ENCODE measurements at regions not wholly inside any gene's neighbourhood (a gene's known extent, or its start where the extent isn't known, plus 50 kb on each side); places are given as distances from the start of the nearest gene placed in this dataset.

DNA sequence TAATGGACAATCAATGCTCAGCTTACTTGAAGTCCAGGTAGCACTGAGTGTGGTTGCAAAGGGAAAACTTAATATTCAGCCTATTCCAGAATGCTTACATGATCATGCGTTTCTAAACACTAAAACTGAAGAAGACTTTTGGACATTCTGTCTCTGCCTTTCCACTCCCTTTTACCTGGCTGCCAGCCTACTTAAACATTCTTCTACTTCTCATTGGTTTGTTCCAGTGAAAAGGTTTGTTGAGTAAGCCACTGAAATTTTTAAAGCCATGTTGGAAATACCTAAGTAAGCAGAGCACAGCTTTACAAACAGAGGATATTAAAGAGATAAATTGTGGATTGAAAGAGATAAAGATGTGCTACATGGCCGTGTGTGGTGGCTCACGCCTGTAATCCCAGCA lies 1280.8 kb upstream of the AUTS2 start:
- Histone ChIP-seq H2AFZ (ENCODE audit: low read depth, low read length) (no peak overlapping the region), H3K4me1 (ENCODE audit: insufficient read depth, low read length) (no peaks in the 10 kb centered on the region), H3K27me3 (ENCODE audit: insufficient read depth, low read length) (no peaks in the 10 kb centered on the region), H3K4me3 (ENCODE audit: low read length) (no peak overlapping the region), H3K36me3 (ENCODE audit: insufficient read depth, low read length) (no peaks in the 10 kb centered on the region), H3K9me3 (ENCODE audit: low read length) (no peaks in the 10 kb centered on the region)

DNA sequence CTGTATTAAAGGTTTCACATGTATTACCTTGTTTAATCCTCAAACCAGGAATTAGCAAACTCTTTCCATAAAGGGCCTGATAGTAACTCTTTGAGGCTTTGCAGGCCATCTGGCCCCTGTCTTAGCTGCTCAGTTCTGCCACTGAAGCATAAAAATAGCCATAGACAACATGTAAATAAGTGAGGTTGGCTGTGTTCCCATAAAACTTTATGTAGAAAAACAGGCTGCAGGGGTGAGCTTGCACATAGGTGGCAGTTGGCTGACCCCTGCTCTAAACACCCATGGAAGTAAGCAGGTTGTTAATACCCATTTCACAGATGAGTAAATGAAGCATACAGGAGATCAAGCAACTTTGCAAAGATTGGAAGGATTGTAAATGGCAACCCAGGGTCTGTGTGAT lies 1279.2 kb upstream of the AUTS2 start:
- Histone ChIP-seq H3K4me1 (ENCODE audit: insufficient read depth, low read length) (no peaks in the 10 kb centered on the region), H3K27me3 (ENCODE audit: insufficient read depth, low read length) (no peaks in the 10 kb centered on the region), H3K9me3 (ENCODE audit: low read length) (no peaks in the 10 kb centered on the region), H2AFZ (ENCODE audit: low read depth, low read length) (no peak overlapping the region), H3K4me3 (ENCODE audit: low read length) (no peak overlapping the region), H3K36me3 (ENCODE audit: insufficient read depth, low read length) (no peaks in the 10 kb centered on the region)

DNA sequence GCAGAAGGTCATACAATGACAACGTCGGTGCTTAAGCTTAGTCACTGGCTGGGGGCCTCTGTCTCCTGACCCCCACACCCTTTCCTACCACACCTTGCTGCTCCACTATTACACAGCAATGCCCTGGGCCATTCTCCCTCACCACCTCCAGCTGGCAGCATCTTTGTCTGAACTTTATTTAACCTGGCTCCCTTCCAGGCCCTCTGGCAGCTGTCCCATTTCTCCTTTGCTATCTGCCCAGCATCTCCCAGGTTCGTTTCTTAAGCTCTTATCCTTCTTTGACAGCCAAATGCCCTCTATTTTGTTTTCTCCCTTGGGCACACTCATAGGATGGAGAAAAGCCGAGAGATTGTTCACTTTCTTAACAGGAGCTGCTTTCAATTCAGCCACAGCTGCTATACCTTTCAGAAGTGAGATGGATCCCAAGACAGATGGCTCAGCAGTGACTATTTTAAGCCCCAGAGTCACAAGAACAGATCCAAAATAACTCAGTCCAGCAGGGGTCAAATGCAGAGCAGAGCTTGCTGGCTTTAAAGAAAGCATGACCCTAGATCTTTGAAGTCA lies 1277.1 kb upstream of the AUTS2 start:
- Histone ChIP-seq H3K27me3 (ENCODE audit: insufficient read depth, low read length) (no peaks in the 10 kb centered on the region), H3K4me3 (ENCODE audit: low read length) (no peak overlapping the region), H3K4me1 (ENCODE audit: insufficient read depth, low read length) (no peaks in the 10 kb centered on the region), H2AFZ (ENCODE audit: low read depth, low read length) (no peak overlapping the region), H3K9me3 (ENCODE audit: low read length) (no peaks in the 10 kb centered on the region), H3K36me3 (ENCODE audit: insufficient read depth, low read length) (no peaks in the 10 kb centered on the region)

DNA sequence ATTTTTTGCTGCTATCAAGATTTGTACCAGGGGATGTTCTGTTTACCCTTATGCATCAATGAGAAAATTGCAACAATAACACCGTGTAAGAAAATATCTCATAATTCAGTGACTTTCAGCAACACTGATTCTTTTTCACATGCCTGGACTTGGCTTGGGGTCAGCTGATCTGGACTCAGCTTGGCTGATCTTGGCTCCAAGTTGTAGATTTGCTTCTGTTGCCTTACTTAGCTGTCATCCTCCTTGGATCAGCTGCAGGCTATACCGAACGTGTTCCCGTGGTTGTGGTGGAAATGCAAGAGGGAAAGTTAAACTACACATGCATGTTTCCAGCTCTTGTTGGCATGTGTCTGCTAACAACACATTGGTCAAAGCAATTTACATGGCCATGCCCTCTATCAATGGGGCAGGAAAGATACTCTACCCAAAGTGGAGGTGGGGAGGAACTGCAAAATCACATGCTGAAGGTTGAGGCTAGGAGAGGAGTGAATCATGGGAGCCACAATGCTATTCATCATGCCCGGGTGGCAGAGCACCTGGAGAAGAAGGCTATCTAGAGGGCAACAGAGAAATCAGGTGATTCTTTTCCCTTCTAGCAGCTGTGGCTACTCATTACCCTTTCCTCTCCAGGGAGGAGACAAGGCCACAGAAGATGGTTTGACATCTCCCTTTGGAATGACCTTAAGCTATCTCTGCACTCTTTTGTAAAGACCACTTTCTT lies 1276.3 kb upstream of the AUTS2 start:
- Histone ChIP-seq H3K9me3 (ENCODE audit: low read length) (no peaks in the 10 kb centered on the region), H3K4me1 (ENCODE audit: insufficient read depth, low read length) (no peaks in the 10 kb centered on the region), H2AFZ (ENCODE audit: low read depth, low read length) (no peak overlapping the region), H3K36me3 (ENCODE audit: insufficient read depth, low read length) (no peaks in the 10 kb centered on the region), H3K4me3 (ENCODE audit: low read length) (no peak overlapping the region), H3K27me3 (ENCODE audit: insufficient read depth, low read length) (no peaks in the 10 kb centered on the region)

DNA sequence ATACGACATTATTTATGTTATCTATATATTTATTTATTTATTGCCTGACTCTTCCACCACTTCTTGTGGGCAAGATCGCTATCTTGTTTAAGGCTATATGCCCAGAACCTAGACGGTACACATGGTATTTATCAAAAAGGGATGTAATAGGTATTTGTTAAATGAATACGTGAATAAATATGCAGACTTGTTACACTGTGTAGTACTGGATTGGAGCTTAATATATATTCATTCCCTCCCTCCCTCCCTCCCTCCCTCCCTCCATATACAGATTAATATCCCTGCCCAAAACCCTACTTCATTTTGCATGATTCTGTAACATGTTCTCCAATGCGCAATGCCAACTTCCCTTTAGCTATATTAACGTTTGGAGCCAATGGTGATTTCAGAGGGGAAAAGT lies 1273.7 kb upstream of the AUTS2 start:
- Histone ChIP-seq H3K4me1 (ENCODE audit: insufficient read depth, low read length) (no peaks in the 10 kb centered on the region), H3K27me3 (ENCODE audit: insufficient read depth, low read length) (no peaks in the 10 kb centered on the region), H3K36me3 (ENCODE audit: insufficient read depth, low read length) (no peaks in the 10 kb centered on the region), H3K4me3 (ENCODE audit: low read length) (no peak overlapping the region), H2AFZ (ENCODE audit: low read depth, low read length) (no peak overlapping the region), H3K9me3 (ENCODE audit: low read length) (no peaks in the 10 kb centered on the region)

DNA sequence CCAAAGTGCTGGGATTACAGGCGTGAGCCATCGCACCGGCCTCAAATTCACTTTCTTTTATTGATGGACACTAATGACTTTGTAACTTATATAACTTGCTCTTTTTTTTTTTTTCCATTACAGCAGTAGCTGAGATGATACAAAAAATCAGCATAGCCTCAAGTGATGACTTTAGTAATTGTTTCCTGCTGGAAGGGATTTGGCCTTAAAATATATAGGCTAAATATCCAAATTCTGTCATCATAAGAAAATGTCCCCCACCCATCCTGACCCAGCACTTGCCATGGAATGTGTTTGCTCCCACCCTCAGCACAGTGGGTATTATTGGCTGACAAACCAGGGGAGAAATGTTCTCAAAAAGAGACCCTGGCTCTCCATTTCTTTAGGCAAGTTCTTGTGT lies 1264.1 kb upstream of the AUTS2 start:
- no peaks in the 10 kb centered on the region for H3K27me3 ChIP-seq (ENCODE audit: insufficient read depth, low read length)
- H3K9me3 ChIP-seq (ENCODE audit: low read length), result no peaks in the 10 kb centered on the region
- no peaks in the 10 kb centered on the region for H3K4me1 ChIP-seq (ENCODE audit: insufficient read depth, low read length)
- H3K4me3 ChIP-seq (ENCODE audit: low read length), result no peak overlapping the region
- H3K36me3 ChIP-seq (ENCODE audit: insufficient read depth, low read length), result no peaks in the 10 kb centered on the region
- H2AFZ ChIP-seq (ENCODE audit: low read depth, low read length), result no peak overlapping the region

DNA sequence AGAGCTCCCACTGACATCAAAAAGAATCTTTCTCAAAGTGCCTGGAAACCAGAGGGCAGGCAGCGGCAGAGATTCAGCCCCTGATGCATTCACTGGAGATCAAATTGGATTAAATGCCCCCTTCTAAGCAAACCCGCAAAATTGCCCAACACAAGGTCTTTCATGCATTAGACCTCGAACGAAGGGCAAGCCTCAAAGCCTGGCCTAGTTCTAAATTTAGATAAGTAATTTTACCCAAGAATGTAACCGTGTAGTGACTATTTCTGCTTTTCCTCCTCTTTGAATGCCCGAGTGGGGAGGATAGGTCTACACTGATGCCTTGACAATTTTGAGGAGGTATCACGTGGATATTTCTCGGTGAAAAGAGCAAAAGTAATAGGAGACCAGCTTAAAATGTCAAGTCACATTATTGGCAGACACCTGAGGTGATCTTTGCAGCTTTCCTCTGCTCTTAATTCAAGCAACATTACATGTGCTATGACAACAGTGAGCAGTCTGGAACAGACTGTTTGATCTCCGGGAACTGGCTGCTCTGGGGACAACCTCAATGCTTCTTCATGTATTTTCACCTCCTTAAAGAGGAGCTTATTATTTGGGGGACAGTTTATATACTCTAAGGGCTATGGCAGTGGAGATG lies 1263.5 kb upstream of the AUTS2 start:
- H3K9me3 ChIP-seq (ENCODE audit: low read length), result no peaks in the 10 kb centered on the region
- H3K36me3 ChIP-seq (ENCODE audit: insufficient read depth, low read length), result no peaks in the 10 kb centered on the region
- H3K27me3 ChIP-seq (ENCODE audit: insufficient read depth, low read length), result no peaks in the 10 kb centered on the region
- no peaks in the 10 kb centered on the region for H3K4me1 ChIP-seq (ENCODE audit: insufficient read depth, low read length)
- no peak overlapping the region for H3K4me3 ChIP-seq (ENCODE audit: low read length)
- no peak overlapping the region for H2AFZ ChIP-seq (ENCODE audit: low read depth, low read length)

DNA sequence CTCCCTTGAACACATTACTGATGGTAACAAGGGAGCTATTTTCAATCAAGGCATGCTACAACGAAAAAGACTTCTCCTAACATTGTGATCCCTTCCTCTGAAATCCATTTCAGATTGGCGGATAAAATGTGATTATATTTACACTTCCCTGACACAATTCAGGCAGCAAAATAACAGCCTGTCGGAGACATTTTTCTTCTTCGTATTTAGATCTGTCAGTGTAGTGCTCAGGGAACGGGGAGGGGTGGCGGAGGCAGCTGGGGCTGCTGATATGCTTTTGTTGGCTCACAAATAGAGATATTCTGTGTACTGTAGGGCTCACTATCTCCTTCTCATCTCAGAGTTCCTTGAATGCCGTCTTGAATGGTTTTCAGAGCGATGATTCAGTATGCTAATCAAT lies 1261.7 kb upstream of the AUTS2 start:
- Histone ChIP-seq H3K4me1 (ENCODE audit: insufficient read depth, low read length) (no peaks in the 10 kb centered on the region), H3K36me3 (ENCODE audit: insufficient read depth, low read length) (no peaks in the 10 kb centered on the region), H3K4me3 (ENCODE audit: low read length) (no peak overlapping the region), H3K9me3 (ENCODE audit: low read length) (no peaks in the 10 kb centered on the region), H2AFZ (ENCODE audit: low read depth, low read length) (no peak overlapping the region), H3K27me3 (ENCODE audit: insufficient read depth, low read length) (no peaks in the 10 kb centered on the region)

DNA sequence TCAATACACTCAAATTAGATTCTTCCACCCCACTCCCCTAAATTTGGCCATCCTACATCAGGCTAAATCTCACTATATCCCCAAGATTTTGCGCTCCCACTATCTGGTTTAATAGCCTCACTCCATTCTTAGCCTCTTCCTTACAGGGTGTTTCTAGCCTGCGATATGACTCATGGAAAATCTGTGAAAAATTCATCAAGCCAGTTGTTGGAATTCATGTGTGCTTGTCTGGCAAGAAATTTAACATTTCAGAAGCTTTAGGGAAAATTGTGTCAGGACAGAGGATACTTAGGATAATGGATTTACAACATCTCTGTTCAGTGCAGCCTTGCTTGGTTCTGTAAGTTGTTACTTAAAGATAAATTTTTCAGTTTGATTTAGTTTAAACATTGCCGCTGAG lies 1249.9 kb upstream of the AUTS2 start:
- H2AFZ ChIP-seq (ENCODE audit: low read depth, low read length), result no peak overlapping the region
- no peaks in the 10 kb centered on the region for H3K36me3 ChIP-seq (ENCODE audit: insufficient read depth, low read length)
- no peak overlapping the region for H3K4me3 ChIP-seq (ENCODE audit: low read length)
- H3K4me1 ChIP-seq (ENCODE audit: insufficient read depth, low read length), result no peaks in the 10 kb centered on the region
- no peaks in the 10 kb centered on the region for H3K9me3 ChIP-seq (ENCODE audit: low read length)
- no peaks in the 10 kb centered on the region for H3K27me3 ChIP-seq (ENCODE audit: insufficient read depth, low read length)

DNA sequence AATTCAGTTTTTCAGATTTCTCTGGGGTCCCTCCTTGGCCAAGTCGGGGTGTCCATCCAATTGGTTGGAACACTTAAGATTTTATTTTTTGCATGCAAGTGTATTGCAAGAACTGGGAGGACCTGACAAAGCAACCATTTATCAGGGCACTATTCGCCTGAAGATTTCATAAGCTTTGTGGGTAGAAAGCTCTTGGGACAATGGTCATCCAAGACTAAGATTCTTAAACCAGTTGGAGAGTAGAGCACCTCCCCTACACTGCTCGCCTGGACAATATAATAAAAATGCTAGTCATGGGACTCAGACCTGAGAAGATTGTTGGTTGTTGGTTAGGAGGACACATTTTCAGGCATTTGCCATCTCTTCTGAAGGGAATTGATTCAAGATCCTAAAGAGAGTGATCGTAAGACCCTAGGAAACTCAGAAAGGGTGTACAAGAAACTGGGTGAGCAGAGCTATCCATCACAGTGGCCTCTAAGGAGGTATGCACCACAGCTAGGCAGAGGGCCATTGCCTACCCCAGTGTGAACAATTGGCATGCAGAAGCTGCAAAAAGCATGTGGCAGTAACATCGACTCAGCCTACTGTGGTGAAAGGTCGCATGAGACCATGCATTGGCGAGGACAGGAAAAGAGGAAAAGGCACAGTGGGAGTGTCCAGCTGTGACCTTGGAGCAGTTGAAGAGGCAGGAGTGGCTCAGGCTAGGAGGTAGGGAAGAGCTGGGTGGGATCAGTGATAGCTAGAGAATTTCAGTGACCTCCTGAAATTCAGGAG lies 1235.3 kb upstream of the AUTS2 start:
- no peak overlapping the region for H3K4me3 ChIP-seq (ENCODE audit: low read length)
- no peaks in the 10 kb centered on the region for H3K9me3 ChIP-seq (ENCODE audit: low read length)

DNA sequence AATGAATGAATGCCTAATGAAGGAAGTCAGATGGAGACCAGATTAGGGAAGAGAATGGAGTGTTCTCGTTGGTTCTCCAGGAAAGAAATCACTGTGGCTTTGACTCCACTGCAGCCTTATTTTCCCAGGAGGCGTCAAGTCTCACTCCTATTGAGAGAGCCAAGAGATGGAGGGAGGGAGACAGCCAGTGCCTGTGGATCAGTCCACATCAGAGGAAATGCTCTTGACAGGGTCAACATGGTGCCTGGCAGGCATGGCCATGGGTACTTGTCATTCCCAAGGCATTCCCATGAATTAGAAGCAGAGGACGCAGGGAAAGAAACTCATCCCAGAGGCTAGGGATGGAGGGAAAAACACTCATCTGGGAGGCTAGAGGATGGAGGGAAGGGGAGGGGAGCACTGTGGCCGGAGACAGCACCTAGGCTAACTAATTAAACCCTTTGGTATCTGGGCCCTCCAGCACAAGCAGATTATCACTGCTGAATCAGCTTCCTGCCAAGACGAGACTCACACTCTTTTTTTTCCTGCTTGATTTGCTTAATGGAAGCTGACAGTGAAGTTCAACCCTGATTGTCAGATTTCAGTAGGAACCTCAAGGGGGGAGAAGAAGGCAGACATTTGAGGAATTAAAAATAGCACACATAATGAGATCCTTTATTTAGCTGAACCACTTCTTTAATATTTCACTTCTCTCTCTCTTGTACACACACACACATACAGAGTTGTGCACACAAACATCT lies 1233.2 kb upstream of the AUTS2 start:
- H3K4me1 ChIP-seq (ENCODE audit: insufficient read depth, low read length), result no peaks in the 10 kb centered on the region
- no peak overlapping the region for H2AFZ ChIP-seq (ENCODE audit: low read depth, low read length)
- H3K9me3 ChIP-seq (ENCODE audit: low read length), result no peaks in the 10 kb centered on the region
- H3K27me3 ChIP-seq (ENCODE audit: insufficient read depth, low read length), result no peaks in the 10 kb centered on the region
- no peak overlapping the region for H3K4me3 ChIP-seq (ENCODE audit: low read length)
- H3K36me3 ChIP-seq (ENCODE audit: insufficient read depth, low read length), result no peaks in the 10 kb centered on the region

More for the DNA sequence above, 1235.3 kb upstream of the AUTS2 start:
- H3K4me1 ChIP-seq (ENCODE audit: insufficient read depth, low read length), result no peaks in the 10 kb centered on the region
- no peaks in the 10 kb centered on the region for H3K27me3 ChIP-seq (ENCODE audit: insufficient read depth, low read length)
- H3K36me3 ChIP-seq (ENCODE audit: insufficient read depth, low read length), result no peaks in the 10 kb centered on the region
- no peak overlapping the region for H2AFZ ChIP-seq (ENCODE audit: low read depth, low read length)

DNA sequence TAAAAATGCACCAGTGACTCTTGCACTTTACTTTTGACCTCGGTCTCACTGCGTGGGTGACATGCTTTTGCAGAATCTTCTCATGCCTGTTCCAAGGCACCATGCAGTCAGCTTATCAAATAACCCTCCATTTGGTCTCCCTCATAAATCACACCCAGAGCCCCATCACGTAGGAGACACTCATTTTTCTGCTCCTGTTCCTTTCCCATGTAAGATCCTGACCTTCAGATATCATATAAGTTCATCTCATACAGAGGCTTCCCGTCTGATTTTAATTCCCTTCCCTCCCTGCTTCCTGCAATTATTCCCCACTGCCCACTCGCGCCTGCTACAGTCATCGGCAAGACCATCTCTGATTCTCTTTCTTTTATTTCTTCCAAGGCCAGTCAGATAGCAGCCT lies 1226.3 kb upstream of the AUTS2 start:
- Histone ChIP-seq H3K4me1 (ENCODE audit: insufficient read depth, low read length) (no peaks in the 10 kb centered on the region), H3K4me3 (ENCODE audit: low read length) (no peak overlapping the region), H3K36me3 (ENCODE audit: insufficient read depth, low read length) (no peaks in the 10 kb centered on the region), H3K9me3 (ENCODE audit: low read length) (no peaks in the 10 kb centered on the region), H3K27me3 (ENCODE audit: insufficient read depth, low read length) (no peaks in the 10 kb centered on the region), H2AFZ (ENCODE audit: low read depth, low read length) (no peak overlapping the region)
